B cell (primary cell): ENCODE measurements at regions not wholly inside any gene's neighbourhood (a gene's known extent, or its start where the extent isn't known, plus 50 kb on each side); places are given as distances from the start of the nearest gene placed in this dataset.

Experiments used
- EZH2 ChIP-seq: IDR thresholded peaks from 2 replicates; pipeline ENCODE4 v1.6.1; 2012; ENCODE audit warnings: borderline replicate concordance, low read depth, mild to moderate bottlenecking, moderate library complexity, low read length; ENCODE audit not compliant: insufficient read depth, poor library complexity, severe bottlenecking
- TF ChIP-seq, protein P1 (sequence below): fragments of 200-600 bp; IDR thresholded peaks from one replicate; pipeline ENCODE4 v1.8.0; 2022; ENCODE audit warnings: antibody characterized with exemption, mild to moderate bottlenecking

- TF ChIP-seq, protein P1, sequence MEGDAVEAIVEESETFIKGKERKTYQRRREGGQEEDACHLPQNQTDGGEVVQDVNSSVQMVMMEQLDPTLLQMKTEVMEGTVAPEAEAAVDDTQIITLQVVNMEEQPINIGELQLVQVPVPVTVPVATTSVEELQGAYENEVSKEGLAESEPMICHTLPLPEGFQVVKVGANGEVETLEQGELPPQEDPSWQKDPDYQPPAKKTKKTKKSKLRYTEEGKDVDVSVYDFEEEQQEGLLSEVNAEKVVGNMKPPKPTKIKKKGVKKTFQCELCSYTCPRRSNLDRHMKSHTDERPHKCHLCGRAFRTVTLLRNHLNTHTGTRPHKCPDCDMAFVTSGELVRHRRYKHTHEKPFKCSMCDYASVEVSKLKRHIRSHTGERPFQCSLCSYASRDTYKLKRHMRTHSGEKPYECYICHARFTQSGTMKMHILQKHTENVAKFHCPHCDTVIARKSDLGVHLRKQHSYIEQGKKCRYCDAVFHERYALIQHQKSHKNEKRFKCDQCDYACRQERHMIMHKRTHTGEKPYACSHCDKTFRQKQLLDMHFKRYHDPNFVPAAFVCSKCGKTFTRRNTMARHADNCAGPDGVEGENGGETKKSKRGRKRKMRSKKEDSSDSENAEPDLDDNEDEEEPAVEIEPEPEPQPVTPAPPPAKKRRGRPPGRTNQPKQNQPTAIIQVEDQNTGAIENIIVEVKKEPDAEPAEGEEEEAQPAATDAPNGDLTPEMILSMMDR: no peak
- TF ChIP-seq EZH2: no peak
Observed at GRCh38 chr16:86852135-86852534, 273.8 kb downstream of the FOXL1 start.
